Activated CD8-positive, alpha-beta memory T cell treated with anti-CD3 and anti-CD28 coated beads, Interleukin-2, amount 50 U/mL, for 24 hours (primary cell): ENCODE measurements at regions not wholly inside any gene's neighbourhood (a gene's known extent, or its start where the extent isn't known, plus 50 kb on each side); places are given as distances from the start of the nearest gene placed in this dataset.

Source experiments
- DNase-seq: peaks from one replicate; pipeline ENCODE4 v3.0.0-alpha.2; 2020; ENCODE audit errors: extremely low read depth

DNA sequence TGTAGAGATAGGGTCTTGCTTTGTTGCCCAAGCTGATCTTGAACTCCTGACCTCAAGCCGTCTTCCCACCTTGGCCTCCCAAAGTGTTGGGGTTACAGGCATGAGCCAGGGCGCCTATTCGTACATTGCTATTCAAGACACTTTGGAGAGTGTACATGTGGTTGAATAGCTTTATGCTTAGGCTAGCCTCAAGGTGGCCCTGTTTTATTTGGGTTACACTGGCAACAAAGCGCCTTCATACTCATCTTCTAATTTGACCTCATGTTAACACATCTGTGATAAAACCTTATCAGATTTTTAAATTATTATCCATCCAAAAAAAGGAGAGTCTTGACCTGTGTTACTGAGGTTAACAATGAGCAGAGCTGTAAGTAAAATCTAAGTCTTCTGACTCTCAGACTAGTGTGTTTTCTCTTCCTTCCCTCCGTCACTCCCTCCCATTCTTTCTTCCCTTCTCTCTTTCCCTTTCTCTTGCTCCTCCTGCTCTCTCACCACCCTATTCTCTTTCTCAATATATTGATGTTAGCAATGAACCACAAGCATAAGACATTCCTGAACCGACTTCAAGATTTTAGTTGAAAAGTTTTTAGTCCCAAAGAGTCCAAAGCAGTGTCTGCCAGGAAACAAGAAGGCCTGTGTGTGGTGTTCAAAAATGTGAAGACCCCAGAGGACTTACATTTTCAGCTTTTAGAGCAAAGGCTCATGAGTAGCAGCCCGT is 603.7 kb upstream of the CFAP20DC start:
- no peak for DNase-seq

- no peak for DNase-seq
These were observed 594.9 kb upstream of the CFAP20DC start for GRCh38 chr3:59644479-59645402.

GRCh38 chr3:59641169-59641899 is 591.5 kb upstream of the CFAP20DC start:
- DNase-seq = no peak

DNA sequence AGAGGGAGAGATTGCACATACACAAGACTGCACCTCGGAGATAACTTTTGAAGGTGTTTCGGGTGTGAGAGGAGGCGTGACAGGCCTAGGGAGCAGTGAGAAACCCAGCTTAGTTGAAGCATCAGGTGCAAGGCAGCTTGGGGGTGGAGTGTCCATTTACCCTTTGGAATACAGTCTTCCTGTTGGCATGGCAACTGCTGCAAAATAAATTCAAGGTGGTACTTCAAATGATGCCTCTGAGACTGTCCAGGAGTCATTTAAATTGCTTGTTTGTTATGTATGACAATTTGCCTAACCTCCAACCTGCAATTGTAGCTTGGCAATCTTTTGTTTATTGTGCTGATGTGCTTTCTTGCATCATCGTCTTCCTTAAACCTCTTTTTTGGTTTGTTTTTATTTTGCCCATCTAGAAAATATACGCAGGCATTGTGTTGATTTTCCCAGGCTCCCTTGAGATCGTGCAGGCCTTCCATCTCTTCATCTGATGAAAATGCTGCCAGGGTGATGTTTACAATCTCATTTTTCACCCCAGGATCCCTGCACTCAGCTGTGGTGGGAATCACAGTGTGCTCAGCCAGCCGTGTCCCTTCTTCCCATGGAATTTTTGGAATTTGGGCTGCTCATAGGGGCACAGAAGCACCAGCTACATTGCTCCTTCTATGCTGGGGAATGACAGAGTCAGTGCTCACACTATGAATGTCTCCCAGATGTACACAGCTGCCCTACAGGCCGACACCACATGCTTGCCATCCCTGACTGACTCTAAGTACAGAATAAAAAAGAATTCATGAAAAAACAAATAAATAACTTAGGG is 583.1 kb upstream of the CFAP20DC start:
- DNase-seq = no peak

DNA sequence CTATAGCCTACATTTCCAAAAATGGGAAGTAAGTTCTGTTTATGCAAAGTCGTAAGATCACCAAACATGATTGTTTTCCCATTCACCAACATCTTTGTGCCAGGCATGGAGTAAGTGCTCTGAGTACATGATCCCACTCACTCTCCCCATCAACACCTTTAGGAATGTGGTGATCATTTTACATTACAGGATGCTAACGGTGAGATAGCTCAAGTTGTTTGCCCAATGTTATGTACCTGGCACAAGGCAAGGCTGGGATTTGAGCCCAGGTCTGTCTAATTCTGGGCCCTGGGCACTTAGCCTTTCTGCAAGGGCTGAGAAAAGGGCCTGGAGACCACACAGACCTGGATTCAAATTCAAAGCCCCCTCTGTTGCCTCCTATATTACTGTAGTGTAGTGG is 581.7 kb upstream of the CFAP20DC start:
- no peak for DNase-seq

- DNase-seq = no peak
These were observed 571.2 kb upstream of the CFAP20DC start for GRCh38 chr3:59621037-59621436.

GRCh38 chr3:59620325-59620724 is 570.5 kb upstream of the CFAP20DC start:
- DNase-seq = no peak

GRCh38 chr3:59612444-59612715 is 562.6 kb upstream of the CFAP20DC start:
- no peak for DNase-seq

DNA sequence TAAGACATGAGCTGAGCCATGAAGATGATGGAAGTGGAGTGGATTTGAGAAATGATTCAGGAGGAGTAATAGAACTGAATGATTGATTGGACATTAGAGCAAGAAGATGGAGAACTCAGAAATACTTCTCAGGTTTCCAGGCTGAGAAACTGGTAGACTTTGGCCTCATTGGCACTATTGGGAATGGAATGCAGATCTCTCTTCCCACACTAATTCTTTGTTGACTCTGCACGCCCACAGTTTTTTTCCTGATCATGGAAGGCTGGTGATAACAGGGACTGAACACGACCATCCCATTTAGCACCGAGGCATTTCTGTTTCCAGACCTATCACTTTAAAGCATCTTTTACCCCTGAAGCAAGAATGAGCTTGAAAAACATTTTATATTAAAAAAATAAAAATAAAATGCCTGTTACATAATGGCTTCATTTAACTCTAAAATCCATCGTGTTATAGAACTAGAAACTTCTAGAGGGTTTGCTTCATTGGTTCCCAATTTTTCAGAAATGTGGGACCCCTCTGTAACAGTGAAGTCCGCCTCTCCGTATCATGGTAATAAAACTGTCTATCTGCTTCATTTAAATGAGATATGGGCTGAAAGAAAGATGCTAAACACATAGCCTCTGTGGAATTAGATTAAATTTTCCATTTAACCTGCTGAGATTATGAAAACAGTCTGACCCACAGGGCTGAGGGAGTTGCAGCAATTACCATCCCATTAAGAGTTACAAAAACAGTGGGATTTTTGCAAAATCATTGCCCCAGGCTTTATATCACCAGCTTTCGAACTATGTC is 562.0 kb upstream of the CFAP20DC start:
- no peak for DNase-seq

- DNase-seq = no peak
These were observed 560.0 kb upstream of the CFAP20DC start for GRCh38 chr3:59609657-59610348.

- no peak for DNase-seq
These were observed 558.5 kb upstream of the CFAP20DC start for GRCh38 chr3:59608356-59608755.

GRCh38 chr3:59607656-59608055 is 557.8 kb upstream of the CFAP20DC start:
- no peak for DNase-seq

DNA sequence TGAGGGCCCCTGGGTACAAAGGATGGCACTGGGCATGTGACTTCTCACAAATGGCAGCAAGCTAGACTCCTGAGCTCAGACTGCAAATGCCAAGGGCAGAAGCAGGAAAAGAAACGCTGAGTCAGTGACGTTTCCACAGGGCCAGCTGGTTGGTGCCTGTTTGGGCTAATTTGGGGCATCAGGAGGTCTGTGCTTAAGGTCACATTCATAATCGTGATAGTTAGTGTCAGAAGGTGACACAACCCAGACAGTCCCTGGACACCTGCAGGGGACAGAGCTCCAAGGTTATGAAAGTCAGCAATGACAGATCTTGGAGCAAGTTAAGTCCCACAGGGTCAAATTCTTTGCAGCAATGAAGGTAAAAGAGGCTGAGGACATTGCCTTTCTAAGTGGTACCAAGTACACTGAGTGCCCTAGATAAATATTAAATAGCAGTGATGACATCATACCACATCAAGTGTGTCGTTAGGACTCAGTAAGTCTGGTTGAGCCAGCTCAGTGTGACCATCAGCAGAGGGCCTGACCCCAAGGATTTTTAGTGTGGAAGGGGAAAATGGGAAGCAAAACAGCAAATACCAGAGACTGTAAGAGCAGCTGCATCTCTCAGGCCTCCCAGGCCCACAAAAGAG is 556.9 kb upstream of the CFAP20DC start:
- no peak for DNase-seq

DNA sequence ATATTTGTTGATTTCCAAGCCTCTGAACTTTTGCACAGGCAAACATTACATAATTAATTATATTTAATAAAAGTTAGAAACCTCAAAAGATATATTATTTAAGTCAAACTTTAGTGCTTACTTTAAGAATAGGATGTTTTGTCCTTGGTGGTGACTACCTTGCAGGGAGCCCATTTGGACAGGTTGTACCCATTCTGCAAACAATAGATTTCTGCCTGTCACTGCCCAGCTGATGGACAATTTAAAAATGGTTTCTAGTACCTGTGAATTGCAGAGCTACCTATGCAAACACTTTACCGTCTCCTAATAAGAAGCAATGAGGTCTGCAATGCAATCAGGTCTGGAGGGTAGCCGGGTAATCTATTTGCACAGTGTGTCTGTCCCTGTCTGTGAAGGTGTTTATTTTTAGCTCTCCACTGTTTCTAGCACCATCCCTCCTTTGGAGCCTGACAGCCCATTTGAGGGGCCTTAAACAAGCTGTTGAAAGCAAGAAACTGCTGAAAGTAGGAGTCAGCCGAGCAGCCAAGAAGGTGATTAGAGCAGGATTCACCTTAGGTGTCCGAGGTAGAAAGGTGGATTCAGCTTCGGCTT is 556.2 kb upstream of the CFAP20DC start:
- no peak for DNase-seq

DNA sequence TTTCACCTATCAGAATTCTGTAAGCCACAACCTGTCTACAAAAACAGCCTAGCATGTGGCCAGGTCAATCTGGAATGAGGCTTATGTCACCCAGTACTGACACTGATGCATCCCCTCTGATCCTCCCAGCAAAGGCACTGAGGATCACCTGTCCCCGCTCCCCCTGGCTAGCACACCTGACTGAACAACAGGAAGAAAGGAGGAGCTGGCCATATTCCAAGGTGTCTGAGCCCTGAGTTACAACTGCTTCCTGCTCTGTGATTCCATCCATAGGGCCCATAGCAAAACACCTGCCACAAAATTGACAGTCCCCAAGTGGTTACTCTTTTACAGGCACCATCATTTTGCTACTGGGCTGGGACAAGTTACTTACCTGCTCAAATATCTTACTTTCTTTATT is 555.5 kb upstream of the CFAP20DC start:
- DNase-seq = no peak

DNA sequence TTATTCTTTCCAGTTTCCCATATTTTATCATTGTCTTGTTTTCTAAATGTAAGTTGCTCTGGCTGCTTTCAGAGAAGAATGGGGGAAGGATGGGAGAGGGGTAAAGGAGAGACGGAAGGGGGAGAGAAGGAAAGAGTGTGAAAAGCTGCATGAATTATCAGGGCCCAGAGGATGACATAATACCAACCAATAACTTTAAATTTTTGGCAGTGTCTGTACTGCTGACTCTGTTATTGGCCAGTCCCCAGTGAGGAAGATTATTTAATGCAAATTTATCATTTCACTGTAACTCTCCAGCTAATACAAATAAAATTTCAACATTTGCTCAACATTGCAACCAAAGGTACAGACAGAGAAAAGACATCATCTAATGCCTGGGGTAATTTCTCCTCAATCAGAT is 551.7 kb upstream of the CFAP20DC start:
- no peak for DNase-seq

- no peak for DNase-seq
These were observed 550.8 kb upstream of the CFAP20DC start for GRCh38 chr3:59600631-59601030.

GRCh38 chr3:59596741-59597140 is 546.9 kb upstream of the CFAP20DC start:
- no peak for DNase-seq

GRCh38 chr3:59595830-59596229 is 546.0 kb upstream of the CFAP20DC start:
- DNase-seq = no peak

DNA sequence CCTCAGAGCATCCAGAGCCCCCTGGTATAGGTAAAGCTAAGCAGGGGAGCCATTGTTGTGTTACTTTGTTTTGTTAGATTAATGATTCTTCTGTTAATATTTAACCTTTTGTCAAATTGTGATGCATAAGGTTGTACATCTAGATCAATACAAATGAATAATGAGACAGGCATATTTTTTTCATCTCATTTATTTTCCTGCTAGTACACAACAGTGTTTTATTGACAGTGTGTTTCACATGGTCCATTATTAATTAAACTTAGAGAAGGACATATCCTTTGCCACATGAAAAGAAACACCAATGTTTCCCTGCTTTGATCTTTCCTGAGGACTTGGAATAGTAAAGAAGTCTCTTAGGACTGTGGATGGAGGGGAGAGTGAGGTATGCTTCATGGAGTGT is 543.6 kb upstream of the CFAP20DC start:
- DNase-seq = no peak
